ENCODE measurements at regions not wholly inside any gene's neighbourhood (a gene's known extent, or its start where the extent isn't known, plus 50 kb on each side); places are given as distances from the start of the nearest gene placed in this dataset.

GRCh38 chr2:221704442-221704841 is 132.3 kb upstream of the EPHA4 start:
- no peak for TF ChIP-seq POLR2A (IDR thresholded peaks at IDR 0.05; ENCODE audit: low read length)
- TF ChIP-seq GATA1 (IDR thresholded peaks at IDR 0.05; ENCODE audit: low read depth, low read length) = no peak

Measured in erythroblast (primary cell).